ENCODE measurements at regions not wholly inside any gene's neighbourhood (a gene's known extent, or its start where the extent isn't known, plus 50 kb on each side); places are given as distances from the start of the nearest gene placed in this dataset.

DNA sequence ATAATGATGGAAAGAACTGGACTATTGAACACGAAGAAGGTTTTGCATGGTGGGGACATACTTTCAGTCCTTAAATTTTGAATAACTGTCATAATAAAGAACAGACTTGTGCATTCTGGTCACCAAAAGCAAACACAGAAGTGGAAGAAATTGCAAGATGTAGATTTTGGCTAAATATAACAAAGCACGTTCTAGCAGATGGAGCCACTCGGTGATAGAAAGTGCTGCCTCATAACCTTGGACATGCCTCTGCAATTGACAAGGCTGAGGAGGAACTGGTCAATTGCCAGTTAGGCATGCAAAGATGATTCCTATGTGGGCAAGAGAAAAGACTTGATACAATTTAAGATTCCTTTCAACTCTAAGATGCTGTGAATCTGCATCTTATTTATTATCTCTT is 244.1 kb upstream of the ZC3H12C start:
- no peak overlapping the region for H3K4me3 ChIP-seq
- no peak overlapping the region for H3K27ac ChIP-seq

DNA sequence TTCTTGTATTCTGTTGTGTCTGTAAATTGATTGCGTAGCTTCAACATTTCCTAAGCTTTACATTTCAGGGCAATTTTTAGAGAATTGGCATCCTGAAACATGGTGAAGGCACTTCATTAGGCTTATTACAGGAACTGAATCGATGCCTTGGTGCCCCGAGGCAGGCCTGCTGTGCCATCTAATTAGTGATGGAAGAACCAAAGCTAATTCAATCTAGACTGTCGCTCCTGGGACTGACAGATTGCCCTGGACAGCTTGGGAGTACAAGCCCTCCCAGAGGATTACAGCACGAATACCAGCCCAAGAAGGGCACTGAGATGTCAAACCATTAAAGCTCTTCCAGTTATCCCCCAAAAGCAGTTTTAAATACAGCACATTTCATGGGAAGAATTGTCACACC is 243.2 kb upstream of the ZC3H12C start:
- H3K27ac ChIP-seq = no peak overlapping the region
- H3K4me3 ChIP-seq = no peak overlapping the region

DNA sequence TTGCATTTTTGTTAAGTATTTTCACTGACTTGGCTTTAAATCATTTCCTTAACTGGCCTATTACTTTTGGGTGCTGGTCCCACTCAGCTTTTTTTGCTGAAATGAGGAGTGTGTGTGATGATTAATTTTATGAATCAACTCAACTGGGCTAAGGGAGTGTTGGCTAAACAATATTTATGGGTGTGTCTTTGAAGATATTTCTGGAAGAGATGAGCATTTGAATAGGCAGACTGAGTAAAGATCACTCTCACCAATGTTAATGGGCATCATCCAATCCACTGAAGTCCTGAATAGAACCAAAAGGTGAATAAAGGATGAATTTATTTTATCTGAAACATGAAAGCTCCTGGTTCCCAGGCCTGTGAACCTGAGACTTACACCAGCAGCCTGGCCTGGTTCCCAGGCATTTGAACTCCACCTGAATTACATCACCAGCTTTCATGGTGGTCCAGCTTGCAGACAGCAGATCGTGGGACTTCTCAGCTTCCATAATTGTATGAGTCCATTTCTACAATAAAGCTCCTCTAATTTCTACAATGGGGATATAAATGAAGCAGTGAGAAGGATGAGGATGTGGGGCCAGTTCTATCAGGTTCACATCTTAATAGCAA is 241.3 kb upstream of the ZC3H12C start:
- H3K4me3 ChIP-seq = no peak overlapping the region
- H3K27ac ChIP-seq = no peak overlapping the region

DNA sequence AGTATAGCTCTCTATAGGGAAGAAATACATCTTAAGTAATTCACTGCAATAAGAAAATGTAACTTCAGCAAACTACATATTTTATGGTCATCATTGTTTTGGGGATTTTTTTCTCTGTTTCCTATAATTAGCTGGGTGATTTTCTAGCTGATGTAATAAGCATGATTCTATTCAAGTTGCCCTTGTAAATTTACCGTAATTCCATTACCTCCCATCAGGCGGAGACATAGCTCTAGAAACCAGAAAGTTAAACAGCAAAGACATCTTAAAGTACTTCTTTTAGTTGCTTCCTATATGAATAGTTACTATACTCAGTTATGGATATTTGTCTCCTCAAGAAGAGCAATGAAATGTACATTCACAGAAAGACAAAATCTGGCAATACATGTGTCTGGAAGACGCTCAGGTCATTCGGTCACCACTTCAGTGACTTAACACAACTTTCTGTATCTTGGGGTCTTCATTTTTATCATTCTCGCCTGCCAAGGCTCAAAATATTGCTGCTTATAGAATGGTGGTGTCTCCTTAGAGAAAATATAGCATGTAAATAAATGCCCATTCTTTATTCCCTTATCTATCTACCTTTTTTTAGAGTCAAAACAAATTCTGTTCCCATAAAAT is 239.9 kb upstream of the ZC3H12C start:
- H3K27ac ChIP-seq = no peak overlapping the region
- no peak overlapping the region for H3K4me3 ChIP-seq

DNA sequence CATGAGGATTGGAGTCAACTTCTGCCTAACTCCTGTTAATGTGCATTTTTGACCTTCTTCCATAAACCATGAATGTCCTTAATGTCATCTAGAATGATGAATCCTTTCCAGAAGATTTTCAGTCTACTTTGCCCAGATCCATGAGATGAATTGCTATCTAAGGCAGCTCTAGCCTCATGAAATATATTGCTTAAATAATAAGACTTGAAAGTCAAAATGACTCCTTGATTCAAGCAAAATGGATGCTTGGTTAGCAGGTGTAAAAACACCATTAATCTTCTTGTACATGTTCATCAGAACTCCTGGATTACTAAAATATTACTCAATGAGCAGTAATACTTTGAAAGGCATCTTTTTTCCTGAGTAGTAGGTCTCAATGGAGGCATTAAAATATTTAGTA is 238.5 kb upstream of the ZC3H12C start:
- no peak overlapping the region for H3K4me3 ChIP-seq
- H3K27ac ChIP-seq = no peak overlapping the region

DNA sequence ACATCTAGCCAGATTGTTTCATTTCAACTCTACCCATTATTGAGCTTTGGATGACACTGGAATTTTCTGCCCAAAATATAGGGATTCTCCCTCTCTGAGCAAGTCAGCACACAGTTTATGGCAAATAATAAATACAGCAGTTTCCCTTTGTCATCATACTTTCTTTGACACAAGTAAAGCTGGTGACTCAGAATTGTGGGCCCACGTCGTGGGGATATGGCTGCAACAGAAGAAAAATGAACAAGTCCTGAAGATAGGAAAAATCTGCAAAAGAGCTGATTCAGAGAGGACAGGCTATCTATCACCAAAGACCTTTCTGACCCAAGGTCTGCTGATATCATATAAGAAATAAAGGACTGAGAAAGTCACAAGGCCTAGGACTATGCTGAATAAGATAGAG is 236.3 kb upstream of the ZC3H12C start:
- Histone ChIP-seq H3K27ac (no peak overlapping the region), H3K4me3 (no peak overlapping the region)

DNA sequence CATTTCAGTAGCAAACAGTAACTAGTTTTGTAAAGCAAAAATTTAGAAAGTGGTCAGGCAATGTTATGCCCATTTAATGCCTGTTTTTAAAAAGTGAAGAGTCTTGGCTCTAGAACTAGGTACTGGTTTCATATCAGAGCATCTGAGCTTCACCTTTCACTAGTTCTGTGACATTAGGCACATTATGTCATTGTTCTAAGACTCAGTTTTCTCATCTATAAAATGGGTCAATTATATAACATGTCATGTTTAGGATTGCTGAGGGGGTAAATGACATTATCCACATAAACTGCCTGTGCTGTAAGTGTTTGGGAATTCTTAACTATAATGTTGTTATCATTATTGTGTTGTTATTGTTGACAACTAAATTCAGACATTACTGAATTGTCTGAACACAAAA is 235.6 kb upstream of the ZC3H12C start:
- no peak overlapping the region for H3K4me3 ChIP-seq
- H3K27ac ChIP-seq = no peak overlapping the region

DNA sequence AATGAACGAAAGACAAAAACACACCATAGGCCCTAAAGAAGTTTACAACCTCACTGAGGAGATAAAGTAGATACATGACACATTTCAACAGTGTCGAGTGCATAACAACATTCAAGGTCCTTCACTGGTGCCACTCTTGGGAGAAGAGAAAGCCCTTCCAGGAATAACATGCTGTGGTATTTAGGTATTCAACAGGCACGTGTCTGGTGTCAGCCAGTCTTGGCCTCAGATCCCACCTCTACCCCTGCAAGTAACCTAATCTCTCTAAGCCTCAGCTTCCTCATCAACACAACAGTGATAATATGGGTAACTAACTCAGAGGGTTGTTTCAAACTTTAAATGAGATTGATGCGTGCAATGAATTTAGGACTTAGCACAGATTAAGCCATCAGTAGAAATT is 235.0 kb upstream of the ZC3H12C start:
- H3K4me3 ChIP-seq = no peak overlapping the region
- no peak overlapping the region for H3K27ac ChIP-seq

DNA sequence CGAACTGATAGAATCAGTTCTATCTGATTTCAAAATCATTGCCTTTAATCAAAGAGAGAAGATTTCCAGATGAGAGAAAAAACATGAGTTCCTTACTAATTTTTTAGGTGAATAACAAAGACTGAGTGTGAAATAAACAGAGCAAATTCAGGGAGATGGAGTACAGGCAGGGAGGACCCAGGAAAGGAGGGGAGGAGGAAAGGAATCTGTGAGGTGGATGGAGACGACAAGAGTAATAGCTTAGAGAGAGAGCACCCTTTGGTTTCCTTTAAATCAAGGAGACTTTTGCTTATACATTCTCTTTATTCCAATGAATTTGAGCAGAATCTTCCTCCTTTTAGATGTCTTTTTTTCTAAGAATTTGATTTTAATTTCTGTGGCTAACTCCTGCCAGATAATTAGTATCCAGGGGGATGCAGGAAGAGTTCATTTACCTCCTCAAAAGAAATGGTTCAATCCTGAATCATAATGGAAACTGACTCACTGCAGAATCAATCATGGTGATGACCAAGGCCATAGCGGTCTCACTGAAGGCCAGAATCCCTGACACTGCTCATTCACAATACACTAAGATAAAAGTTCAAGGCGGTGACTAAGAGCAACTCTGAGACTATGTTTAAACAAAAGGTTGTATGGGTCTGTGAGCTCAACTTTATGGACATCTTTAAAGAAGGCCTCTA is 234.0 kb upstream of the ZC3H12C start:
- Histone ChIP-seq H3K4me3 (no peak overlapping the region), H3K27ac (no peak overlapping the region)

DNA sequence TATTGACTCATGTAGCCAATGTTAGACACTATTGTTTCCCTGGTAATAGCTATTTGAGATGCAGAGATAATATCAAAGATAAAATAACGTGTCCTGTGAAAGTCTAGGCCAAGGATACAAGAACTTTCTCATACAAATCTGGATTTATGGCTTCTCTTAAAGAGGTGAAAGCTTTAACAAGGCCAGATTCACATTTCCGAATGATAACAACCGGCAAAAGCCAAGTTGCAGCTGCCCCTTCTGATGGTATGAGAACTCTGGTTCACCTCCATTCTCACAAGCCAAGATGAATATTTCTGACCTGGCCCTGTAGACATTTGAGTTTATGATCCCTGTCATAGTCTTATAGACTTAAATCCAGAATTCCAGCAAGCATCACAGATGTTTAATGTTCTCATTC is 230.4 kb upstream of the ZC3H12C start:
- no peak overlapping the region for H3K27ac ChIP-seq
- H3K4me3 ChIP-seq = no peak overlapping the region

DNA sequence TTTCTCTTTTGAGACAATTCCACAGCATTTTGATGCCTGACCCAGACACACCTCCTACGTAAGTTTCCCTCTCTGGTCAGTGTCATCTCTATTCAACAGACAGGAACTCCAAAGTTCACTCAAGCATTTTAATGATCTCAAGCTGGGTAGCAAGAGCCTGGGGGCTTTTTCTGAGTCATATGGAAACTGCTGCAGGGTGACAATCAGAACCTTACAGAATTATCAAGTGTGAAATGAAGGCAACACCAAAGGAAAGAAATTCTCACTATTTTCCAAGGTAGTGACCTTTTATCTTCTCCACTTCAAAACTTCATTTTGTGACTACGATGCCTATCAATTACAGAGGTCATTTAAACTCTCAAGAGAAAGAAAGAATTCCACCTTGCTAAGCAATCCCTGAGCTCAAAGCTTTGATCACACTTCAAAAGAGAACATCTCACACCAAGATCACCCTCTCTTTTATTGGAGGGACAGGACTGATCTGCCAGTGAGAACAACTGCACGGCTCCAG is 229.0 kb upstream of the ZC3H12C start:
- Histone ChIP-seq H3K4me3 (no peak overlapping the region), H3K27ac (no peak overlapping the region)

DNA sequence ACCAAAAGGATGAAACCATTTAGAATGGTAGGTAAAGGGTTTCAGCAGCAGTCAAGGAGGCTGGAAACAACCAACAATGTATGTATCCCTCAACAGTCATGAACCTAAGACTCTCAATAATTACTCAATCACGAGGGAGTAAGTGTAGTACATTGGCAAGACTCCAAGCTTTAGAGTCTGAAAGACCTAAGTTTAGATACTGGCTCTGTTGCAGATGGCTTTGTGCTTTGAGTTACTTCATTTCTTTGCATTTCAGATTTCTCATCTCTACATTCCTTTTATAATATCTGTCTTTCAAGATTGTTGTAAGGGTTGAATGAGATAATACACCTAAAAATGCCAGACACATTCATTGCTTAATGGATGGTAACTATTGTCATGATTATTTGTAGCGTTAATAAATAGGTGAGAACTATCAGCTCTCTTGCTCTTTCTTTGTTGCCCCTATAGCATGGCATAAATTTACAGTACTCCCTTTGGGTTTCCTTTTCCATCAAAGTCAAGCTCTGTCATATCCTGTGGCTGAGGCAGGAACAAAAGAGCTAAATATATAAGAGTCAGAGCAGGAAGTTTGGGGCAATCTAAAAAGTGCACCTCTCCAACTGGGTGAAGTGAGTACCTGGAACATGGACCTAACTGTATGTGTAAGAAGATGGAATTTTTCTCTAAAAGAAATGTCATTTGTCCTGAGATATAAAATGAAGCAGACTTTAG is 228.2 kb upstream of the ZC3H12C start:
- no peak overlapping the region for H3K4me3 ChIP-seq
- no peak overlapping the region for H3K27ac ChIP-seq

DNA sequence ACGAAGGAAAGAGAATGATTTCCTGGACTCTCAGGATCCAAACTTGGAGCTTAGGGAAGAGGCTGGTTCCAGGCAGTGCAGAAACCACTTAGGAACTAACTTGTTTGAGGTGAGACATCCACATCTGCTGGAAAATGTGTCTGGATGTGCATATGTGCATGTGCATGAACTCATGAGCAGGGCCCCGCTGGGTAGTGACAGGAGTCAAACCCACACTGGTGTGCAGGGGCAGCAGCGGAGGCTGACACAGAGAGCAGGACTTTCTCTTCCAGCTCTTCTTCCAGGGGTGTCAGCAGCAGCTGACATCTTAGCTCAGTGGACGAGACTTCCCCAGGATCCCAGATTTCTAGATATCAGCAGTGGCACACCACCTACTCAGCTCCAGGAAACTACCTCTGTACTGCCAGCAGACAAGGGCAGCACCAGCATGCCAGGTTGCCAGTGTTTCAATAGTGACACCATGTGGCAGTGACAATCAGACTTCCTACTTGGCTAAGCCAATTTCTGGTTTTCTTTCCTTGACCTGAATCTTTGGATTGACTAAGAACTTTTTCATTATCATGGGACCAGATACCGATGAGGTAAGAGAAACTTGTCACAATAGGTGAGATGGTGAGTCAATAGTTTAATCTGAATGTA is 227.5 kb upstream of the ZC3H12C start:
- H3K4me3 ChIP-seq = no peak overlapping the region

DNA sequence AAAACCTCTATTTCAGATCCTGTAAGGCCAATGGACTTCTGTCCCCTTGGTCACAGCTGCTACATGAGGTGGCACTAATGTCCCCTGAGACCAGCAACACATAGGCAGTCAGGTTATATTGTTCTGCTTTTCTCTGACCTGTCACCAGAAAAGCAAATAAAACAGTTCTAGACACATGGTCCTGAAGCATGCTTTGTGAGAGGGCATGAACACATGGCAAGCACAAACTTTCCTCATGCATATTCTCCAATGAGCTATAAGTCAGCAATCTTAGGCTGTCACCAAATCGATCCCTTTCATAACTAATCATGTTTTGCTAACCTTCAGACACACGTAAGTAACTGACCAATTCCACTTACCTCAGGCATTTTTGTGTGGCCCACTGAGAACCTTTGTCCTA is 225.4 kb upstream of the ZC3H12C start:
- Histone ChIP-seq H3K4me3 (no peak overlapping the region), H3K27ac (no peak overlapping the region)

More for the DNA sequence above, 227.5 kb upstream of the ZC3H12C start:
- H3K27ac ChIP-seq = no peak overlapping the region

DNA sequence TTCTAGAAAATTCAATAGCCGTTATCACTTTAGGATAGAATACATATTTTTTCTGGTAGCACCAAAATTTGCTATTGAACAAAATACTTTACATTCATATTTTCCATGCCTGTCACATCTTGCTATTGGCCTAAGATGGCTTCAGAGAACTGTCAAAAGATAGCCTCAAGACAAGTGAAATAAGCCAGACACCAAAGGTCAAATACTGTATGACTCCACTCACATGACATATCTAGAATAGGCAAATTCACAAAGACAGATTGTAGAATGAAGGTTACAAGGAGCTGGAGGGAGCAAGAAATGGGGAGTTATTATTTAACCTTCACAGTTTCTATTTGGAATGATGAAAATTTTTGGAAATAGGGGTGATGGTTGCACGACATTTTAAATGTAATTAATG is 223.7 kb upstream of the ZC3H12C start:
- H3K27ac ChIP-seq = no peak overlapping the region

DNA sequence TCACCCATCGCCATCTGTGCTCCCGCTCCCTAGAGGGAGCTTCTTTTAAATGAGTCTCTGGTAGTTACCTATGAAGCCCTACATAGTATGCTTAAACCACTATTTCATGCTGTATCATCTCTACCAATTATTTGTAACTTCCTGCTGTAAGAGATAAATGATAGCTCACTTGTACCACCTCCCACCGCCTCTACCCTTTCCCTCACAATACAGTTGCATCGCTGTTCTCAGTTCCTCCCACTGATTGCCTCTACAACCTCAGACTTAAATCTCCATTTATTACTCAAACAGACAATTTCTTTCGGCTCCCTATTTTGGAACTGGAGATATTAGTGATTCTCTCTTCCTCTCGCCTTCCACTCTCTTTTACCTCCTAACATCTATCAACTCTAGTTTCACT is 222.9 kb upstream of the ZC3H12C start:
- Histone ChIP-seq H3K4me3 (no peak overlapping the region), H3K27ac (no peak overlapping the region)

More for the DNA sequence above, 223.7 kb upstream of the ZC3H12C start:
- no peak overlapping the region for H3K4me3 ChIP-seq

DNA sequence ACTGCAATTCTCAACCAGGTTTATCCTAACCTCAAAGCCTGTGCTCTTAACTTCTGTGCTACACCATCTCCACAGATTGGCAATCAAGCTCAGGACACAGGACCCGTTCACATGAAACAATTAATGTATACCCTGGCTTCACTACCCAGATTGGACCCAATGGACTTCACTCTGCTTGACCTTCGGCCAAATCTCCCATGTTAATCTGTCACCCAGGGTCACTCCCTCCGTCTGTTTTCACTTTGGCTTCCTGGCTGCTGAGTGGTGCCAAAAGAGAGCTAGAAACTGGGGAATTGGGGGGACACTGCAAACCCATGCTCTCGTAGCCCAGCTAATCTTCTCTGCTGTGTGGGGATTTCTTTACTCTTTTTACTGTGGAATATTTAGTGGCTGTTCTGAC is 216.1 kb upstream of the ZC3H12C start:
- Histone ChIP-seq H3K27ac (no peak overlapping the region), H3K4me3 (no peak overlapping the region)

DNA sequence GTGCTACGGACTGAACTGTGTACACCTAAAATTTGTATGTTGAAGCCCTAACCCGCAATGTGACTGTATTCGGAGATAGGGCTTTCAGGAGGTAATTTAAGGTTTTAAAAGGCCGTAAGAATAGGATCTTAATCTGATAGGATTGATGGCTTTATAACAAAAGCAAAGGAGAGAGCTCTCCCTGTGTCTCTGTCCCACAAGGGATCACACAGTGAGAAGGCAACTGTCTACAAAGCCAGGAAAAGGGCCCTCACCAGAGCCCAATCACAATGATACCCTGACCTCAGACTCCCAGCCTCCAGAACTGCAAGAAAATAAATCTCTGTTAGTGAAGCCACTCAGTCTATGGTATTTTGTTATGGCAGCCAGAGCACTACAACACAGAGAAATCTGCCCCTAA is 208.7 kb upstream of the ZC3H12C start:
- H3K27ac ChIP-seq = no peak overlapping the region
- no peak overlapping the region for H3K4me3 ChIP-seq

DNA sequence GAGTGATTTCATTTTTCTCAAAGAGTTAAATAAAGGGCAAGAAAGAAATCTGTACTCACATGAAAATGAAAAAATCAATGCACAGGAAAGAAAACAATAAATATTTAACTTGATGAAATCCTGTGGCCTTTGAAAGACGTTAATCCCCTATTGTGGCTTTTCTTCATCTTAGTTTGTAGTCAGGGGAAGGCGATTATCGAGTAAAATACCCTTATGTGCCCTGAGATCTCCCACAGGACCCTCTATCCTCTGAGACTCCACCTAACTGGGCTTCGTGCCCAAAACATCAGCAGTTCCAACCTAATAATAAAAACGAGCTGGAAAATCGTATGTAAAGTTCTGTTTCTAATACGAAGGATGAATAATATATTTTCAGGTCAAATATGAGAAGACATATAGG is 208.2 kb upstream of the ZC3H12C start:
- H3K4me3 ChIP-seq = no peak overlapping the region

DNA sequence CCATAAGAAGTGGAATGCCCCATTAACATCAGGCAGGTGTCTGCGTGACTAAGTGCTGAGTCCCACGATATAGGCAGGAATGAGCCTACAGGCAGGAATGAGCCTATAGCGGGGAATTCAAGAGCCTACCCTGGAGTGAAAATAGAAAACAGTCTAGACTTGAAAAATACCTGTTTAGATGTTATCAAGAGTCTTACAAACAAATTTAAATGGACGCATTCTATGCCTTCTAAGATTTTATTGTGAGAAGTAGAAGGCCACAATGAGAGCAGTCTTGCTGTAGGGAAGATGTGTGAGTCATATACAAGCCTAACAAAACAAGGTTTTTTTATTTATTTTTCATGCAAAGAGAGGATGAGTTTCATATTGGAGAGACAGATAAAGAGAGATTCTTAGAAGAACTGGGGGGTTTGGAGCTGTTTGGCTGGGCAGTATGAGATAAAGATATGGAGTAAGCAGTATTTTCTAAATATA is 200.8 kb upstream of the ZC3H12C start:
- no peak overlapping the region for H3K27ac ChIP-seq
- no peak overlapping the region for H3K4me3 ChIP-seq

More for the DNA sequence above, 208.2 kb upstream of the ZC3H12C start:
- H3K27ac ChIP-seq = no peak overlapping the region

Data from skin epidermis (tissue), 12 donors.